Endothelial cell of umbilical vein (primary cell): ENCODE measurements at regions not wholly inside any gene's neighbourhood (a gene's known extent, or its start where the extent isn't known, plus 50 kb on each side); places are given as distances from the start of the nearest gene placed in this dataset.

Source experiments
- BruUV-seq: library from RNA; stranded (reverse); fragments of 400-500 nt; replicated peaks from 2 replicates; lab custom pipeline; 2021; lab: Mats Ljungman, UMichigan
- CTCF ChIA-PET: fragments of 300-600, 350-600 bp; sonication (Branson Sonifier 250); formaldehyde crosslinking; loops from one replicate; lab custom pipeline; 2021; ENCODE audit warnings: antibody characterized with exemption, inconsistent platforms; lab: Charles Lee
- POLR2A ChIA-PET: fragments of 300-600, 350-600 bp; sonication (Branson Sonifier 250); formaldehyde crosslinking; loops from one replicate; lab custom pipeline; 2021; ENCODE audit warnings: antibody characterized with exemption, inconsistent platforms; lab: Charles Lee
- DNase-seq: peaks from one replicate; pipeline ENCODE4 v3.0.0-alpha.2; 2011; ENCODE audit warnings: low read depth, low spot score
- FAIRE-seq: peaks from 2 replicates; lab custom pipeline; 2011; peaks lifted over from hg19 to GRCh38; lab: Jason Lieb, UNC
- H2AFZ ChIP-seq: 2 replicates; pipeline ENCODE4 v1.6.0; 2012; ENCODE audit warnings: low read depth, low read length, control low read depth, inconsistent platforms
- H3K27ac ChIP-seq: 2 replicates; pipeline ENCODE4 v1.5.1; 2011; ENCODE audit warnings: low read depth, mild to moderate bottlenecking, control low read depth, low read length, moderate library complexity; ENCODE audit not compliant: insufficient read depth
- H3K27me3 ChIP-seq, 2 experiments: 2 replicates each; pipeline versions ENCODE4 v1.6.0 to v1.6.1; 2011; ENCODE audit warnings: low read length in 2 of 2, mixed read lengths in 1 of 2; ENCODE audit not compliant: control insufficient read depth in 2 of 2, insufficient read depth in 2 of 2
- H3K36me3 ChIP-seq, 2 experiments: 2 replicates in 1 of 2; 3 replicates in 1 of 2; pipeline ENCODE4 v1.5.1; 2011; ENCODE audit warnings: low read length in 2 of 2, mild to moderate bottlenecking in 1 of 2, moderate library complexity in 1 of 2; ENCODE audit not compliant: control insufficient read depth in 2 of 2, insufficient read depth in 2 of 2; ENCODE audit errors: extremely low read depth in 1 of 2
- H3K4me1 ChIP-seq: 3 replicates; pipeline ENCODE4 v1.5.1; 2011; ENCODE audit warnings: mild to moderate bottlenecking, low read length; ENCODE audit not compliant: control insufficient read depth, insufficient read depth; ENCODE audit errors: extremely low read depth
- H3K4me2 ChIP-seq: 2 replicates; pipeline ENCODE4 v1.6.1; 2011; ENCODE audit warnings: low read length, control low read depth, mixed read lengths; ENCODE audit not compliant: insufficient read depth
- H3K4me3 ChIP-seq, 3 experiments: fragments of 200-600 bp in 1 of 3; sonication (generic), shearing (Covaris generic) in 1 of 3; replicated peaks in 1 of 3; 2 replicates each; pipeline ENCODE4 v1.5.1; 2011 to 2016; ENCODE audit warnings: control low read depth in 3 of 3, low read length in 3 of 3, mild to moderate bottlenecking in 2 of 3, inconsistent platforms in 1 of 3, low read depth in 1 of 3, moderate library complexity in 1 of 3; ENCODE audit not compliant: insufficient read depth in 1 of 3
- H3K79me2 ChIP-seq: 2 replicates; pipeline ENCODE4 v1.6.0; 2012; ENCODE audit warnings: low read length, inconsistent platforms; ENCODE audit not compliant: control insufficient read depth, insufficient read depth
- H3K9ac ChIP-seq: replicated peaks from 2 replicates; pipeline ENCODE3; 2011; ENCODE audit warnings: low read length, control low read depth; ENCODE audit not compliant: insufficient read depth; ENCODE audit errors: extremely low read depth
- H3K9me1 ChIP-seq: replicated peaks from 3 replicates; pipeline ENCODE4 v1.6.0; 2011; ENCODE audit warnings: mild to moderate bottlenecking, low read length; ENCODE audit not compliant: control insufficient read depth, insufficient read depth; ENCODE audit errors: extremely low read depth
- H3K9me3 ChIP-seq: replicated peaks from 2 replicates; pipeline ENCODE4 v1.5.1; 2012; ENCODE audit warnings: low read length, inconsistent platforms; ENCODE audit not compliant: control insufficient read depth, insufficient read depth
- H4K20me1 ChIP-seq: replicated peaks from 2 replicates; pipeline ENCODE3; 2011; ENCODE audit warnings: mild to moderate bottlenecking, low read length; ENCODE audit not compliant: control insufficient read depth, insufficient read depth; ENCODE audit errors: extremely low read depth
- CTCF ChIP-seq, 2 donors: IDR thresholded peaks; 1 replicate in 1 of 2; 2 replicates in 1 of 2; pipeline ENCODE4 v1.5.1; 2011; ENCODE audit warnings: low read length in 2 of 2, mild to moderate bottlenecking in 2 of 2, moderate library complexity in 2 of 2, control low read depth in 1 of 2, inconsistent platforms in 1 of 2, low read depth in 1 of 2; ENCODE audit not compliant: insufficient read depth in 1 of 2; ENCODE audit errors: extremely low read depth in 1 of 2
- EZH2 ChIP-seq: IDR thresholded peaks from 2 replicates; pipeline ENCODE4 v1.6.1; 2012; ENCODE audit warnings: borderline replicate concordance, low read depth, mild to moderate bottlenecking, moderate library complexity, low read length, inconsistent platforms; ENCODE audit not compliant: severe bottlenecking
- FOS ChIP-seq: IDR thresholded peaks from 2 replicates; pipeline ENCODE4 v1.6.1; 2011; ENCODE audit warnings: mild to moderate bottlenecking, low read length, moderate library complexity, borderline replicate concordance; ENCODE audit not compliant: insufficient read depth
- GATA2 ChIP-seq: IDR thresholded peaks from 2 replicates; pipeline ENCODE4 v1.7.0; 2011; ENCODE audit warnings: low read depth, mild to moderate bottlenecking, moderate library complexity, mixed read lengths, low read length; ENCODE audit not compliant: insufficient read length, insufficient read depth
- JUN ChIP-seq: IDR thresholded peaks from 2 replicates; pipeline ENCODE4 v1.6.1; 2011; ENCODE audit warnings: borderline replicate concordance, low read depth; ENCODE audit not compliant: insufficient read length, insufficient read depth
- MAX ChIP-seq: IDR thresholded peaks from 2 replicates; pipeline ENCODE4 v1.6.1; 2011; ENCODE audit not compliant: insufficient read depth, insufficient read length
- MYC ChIP-seq: IDR thresholded peaks from one replicate; pipeline ENCODE4 v1.6.1; 2011; ENCODE audit warnings: mild to moderate bottlenecking, low read depth, low read length
- POLR2A ChIP-seq: IDR thresholded peaks from 2 replicates; pipeline ENCODE4 v1.6.1; 2012; ENCODE audit warnings: low read depth, mild to moderate bottlenecking, control low read depth, low read length
- POLR2AphosphoS5 ChIP-seq: IDR thresholded peaks from 2 replicates; pipeline ENCODE4 v1.6.1; 2012; ENCODE audit warnings: low read depth, mild to moderate bottlenecking, control low read depth, low read length, moderate library complexity; ENCODE audit not compliant: insufficient read depth
- dilution Hi-C: fragments of 300-500 bp; cut with MboI; formaldehyde crosslinking; loops from one replicate; pipeline ENCODE4 v1.15.0; 2019; ENCODE audit warnings: low sequenced_read_pairs; ENCODE audit not compliant: extremely low pct_ligation_motif_present
- intact Hi-C: fragments of 100-400 bp; cut with micrococcal nuclease; formaldehyde crosslinking; loops from one replicate; pipeline ENCODE4 v1.10.0; 2022

- ChIA-PET CTCF (interaction anchor here (1.3 kb wide), 1 partner anchor 15 kb away, joined by 4 read pairs; no protein-coding TSS in a partner anchor), POLR2A (no interaction called here)
- Histone ChIP-seq H3K4me2 (no peak overlapping the region), H3K27ac (no peak overlapping the region), H3K79me2 (no peaks in the 10 kb centered on the region), H3K36me3 (no peaks in the 10 kb centered on the region), H3K27me3 (peaks cover 0 to 2% of the 10 kb centered on the region in 2 experiments), H2AFZ (no peak overlapping the region), H3K9me3 (no peaks in the 10 kb centered on the region), H3K4me1 (no peaks in the 10 kb centered on the region), H4K20me1 (no peaks in the 10 kb centered on the region), H3K9ac (no peak overlapping the region), H3K9me1 (no peaks in the 10 kb centered on the region), H3K4me3 (no peak overlapping the region)
- dilution Hi-C loops (no loop called here), intact Hi-C loops (no loop called here)
- FAIRE-seq (no peak), DNase-seq (no peak)
- no TSS peak for BruUV-seq
- TF ChIP-seq POLR2A: no peak
- no peak for TF ChIP-seq POLR2AphosphoS5
- TF ChIP-seq JUN: no peak
- no peak for TF ChIP-seq MYC
Measured at GRCh38 chr6:85251300-85251699, 198.6 kb upstream of the NT5E start.

- ChIA-PET CTCF (interaction anchor here (1.3 kb wide), 1 partner anchor 14 kb away, joined by 4 read pairs; no protein-coding TSS in a partner anchor), POLR2A (no interaction called here)
- Histone ChIP-seq H3K9me1 (no peaks in the 10 kb centered on the region), H3K27me3 (peaks cover 0 to 2% of the 10 kb centered on the region in 2 experiments), H3K4me3 (no peak overlapping the region), H3K27ac (no peak overlapping the region), H3K4me2 (no peak overlapping the region), H4K20me1 (no peaks in the 10 kb centered on the region), H3K9me3 (no peaks in the 10 kb centered on the region), H2AFZ (no peak overlapping the region), H3K36me3 (no peaks in the 10 kb centered on the region), H3K4me1 (no peaks in the 10 kb centered on the region), H3K9ac (no peak overlapping the region), H3K79me2 (no peaks in the 10 kb centered on the region)
- FAIRE-seq (no peak), DNase-seq (peak; percentile 73)
- TF ChIP-seq MAX: no peak
- no peak for TF ChIP-seq MYC
- no peak for TF ChIP-seq GATA2
- TF ChIP-seq POLR2A: no peak
- no peak for TF ChIP-seq EZH2
- TF ChIP-seq POLR2AphosphoS5: no peak
- no peak for TF ChIP-seq JUN
- no peak for TF ChIP-seq CTCF (IDR thresholded peaks at IDR 0.05; ENCODE audit: extremely low read depth in 1 of 2, insufficient read depth in 1 of 2, low read depth in 1 of 2, low read length in 2 of 2)
- no peak for TF ChIP-seq FOS
- dilution Hi-C loops: no loop called here
- intact Hi-C loops: no loop called here
- no TSS peak for BruUV-seq
Measured at GRCh38 chr6:85250586-85251220, 199.2 kb upstream of the NT5E start.
